ENCODE measurements at regions not wholly inside any gene's neighbourhood (a gene's known extent, or its start where the extent isn't known, plus 50 kb on each side); places are given as distances from the start of the nearest gene placed in this dataset.

DNA sequence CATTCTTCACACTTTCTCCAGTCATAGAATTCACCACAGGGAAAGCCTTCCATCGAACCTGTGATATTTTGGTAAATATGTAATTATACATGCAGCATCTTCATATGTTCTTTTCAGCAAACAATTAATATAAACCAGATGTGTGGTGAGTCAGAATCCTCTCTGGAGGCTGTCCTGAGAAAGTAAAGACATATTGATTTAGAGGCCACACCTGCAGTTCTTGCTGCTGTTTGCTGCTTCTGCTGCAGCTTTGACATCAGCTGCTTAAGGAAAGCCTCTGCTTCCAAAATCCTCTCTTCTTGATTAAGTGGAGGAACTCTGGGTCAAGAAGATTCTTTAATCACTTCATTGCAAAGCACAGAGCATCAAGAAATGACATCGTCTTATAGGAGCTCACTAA is 568.8 kb upstream of the ZEB2 start:
- no peak for TF ChIP-seq CTCF (IDR thresholded peaks at IDR 0.05)
- H3K27ac ChIP-seq = no peak overlapping the region
- no peak overlapping the region for H3K4me2 ChIP-seq (ENCODE audit: low read length)
- no peaks in the 10 kb centered on the region for H3K9me3 ChIP-seq (ENCODE audit: control insufficient read depth, low read length)
- no peaks in the 10 kb centered on the region for H3K36me3 ChIP-seq (ENCODE audit: control insufficient read depth, insufficient read depth, low read length)
- no peak overlapping the region for H3K9ac ChIP-seq
- no peaks in the 10 kb centered on the region for H3K4me1 ChIP-seq
- H3K79me2 ChIP-seq = no peaks in the 10 kb centered on the region
- no peaks in the 10 kb centered on the region for H3K27me3 ChIP-seq (ENCODE audit: control insufficient read depth, insufficient read depth, low read length)
- no peak overlapping the region for H2AFZ ChIP-seq
- H3K4me3 ChIP-seq (ENCODE audit: low read depth, low read length) = no peak overlapping the region

DNA sequence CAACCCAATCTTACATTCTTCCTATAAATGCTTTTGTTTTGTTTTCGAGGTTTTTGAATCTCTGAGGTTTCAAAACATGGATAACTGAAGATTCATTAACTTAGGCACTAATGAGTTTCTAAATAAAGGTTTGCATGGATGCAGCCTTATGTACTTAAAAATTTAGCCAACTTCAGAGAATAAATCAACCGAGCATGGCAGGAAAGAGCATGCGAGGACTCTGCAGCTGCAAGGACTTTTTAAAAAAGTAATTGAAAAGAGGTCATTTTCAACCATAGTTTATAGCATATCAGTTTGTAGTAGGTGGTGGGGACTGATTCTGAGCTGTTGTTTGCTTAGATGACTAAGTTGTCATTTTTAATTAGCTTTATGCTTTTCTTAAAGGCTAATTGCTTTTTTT is 567.0 kb upstream of the ZEB2 start:
- Histone ChIP-seq H3K9me3 (ENCODE audit: control insufficient read depth, low read length) (no peaks in the 10 kb centered on the region), H2AFZ (no peak overlapping the region), H3K79me2 (no peaks in the 10 kb centered on the region), H3K36me3 (ENCODE audit: control insufficient read depth, insufficient read depth, low read length) (no peaks in the 10 kb centered on the region), H3K9ac (no peak overlapping the region), H3K27ac (no peak overlapping the region), H3K4me3 (ENCODE audit: low read depth, low read length) (no peak overlapping the region), H3K4me2 (ENCODE audit: low read length) (no peak overlapping the region), H3K27me3 (ENCODE audit: control insufficient read depth, insufficient read depth, low read length) (no peaks in the 10 kb centered on the region), H3K4me1 (no peaks in the 10 kb centered on the region)
- no peak for TF ChIP-seq CTCF (IDR thresholded peaks at IDR 0.05)

- no peak for TF ChIP-seq CTCF (IDR thresholded peaks at IDR 0.05)
- Histone ChIP-seq H3K79me2 (no peaks in the 10 kb centered on the region), H3K4me3 (ENCODE audit: low read depth, low read length) (no peak overlapping the region), H3K36me3 (ENCODE audit: control insufficient read depth, insufficient read depth, low read length) (no peaks in the 10 kb centered on the region), H3K4me1 (no peaks in the 10 kb centered on the region), H3K27me3 (ENCODE audit: control insufficient read depth, insufficient read depth, low read length) (no peaks in the 10 kb centered on the region), H3K27ac (no peak overlapping the region), H3K9ac (no peak overlapping the region), H3K4me2 (ENCODE audit: low read length) (no peak overlapping the region), H3K9me3 (ENCODE audit: control insufficient read depth, low read length) (no peaks in the 10 kb centered on the region), H2AFZ (no peak overlapping the region)
Measured at GRCh38 chr2:145085612-145086011, 565.7 kb upstream of the ZEB2 start.

DNA sequence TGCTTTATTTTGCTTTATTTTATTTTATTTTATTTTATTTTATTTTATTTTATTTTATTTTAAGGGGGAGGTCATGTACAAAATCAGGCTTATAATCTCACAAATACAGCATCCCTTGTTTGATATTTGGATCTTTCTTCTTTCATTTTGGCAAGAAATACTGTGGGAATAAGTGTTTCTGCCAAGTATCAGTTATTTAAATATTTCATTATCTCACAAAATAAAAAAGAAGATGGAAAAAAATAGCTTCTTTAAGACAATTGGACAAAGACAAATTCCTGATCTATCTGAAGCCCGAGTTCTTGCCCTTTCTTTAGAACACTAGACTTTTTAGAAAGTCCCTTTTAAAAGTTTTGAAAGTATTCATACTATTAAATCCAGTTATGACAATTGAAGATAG is 560.5 kb upstream of the ZEB2 start:
- TF ChIP-seq CTCF (IDR thresholded peaks at IDR 0.05) = no peak
- Histone ChIP-seq H2AFZ (no peak overlapping the region), H3K79me2 (no peaks in the 10 kb centered on the region), H3K9me3 (ENCODE audit: control insufficient read depth, low read length) (no peaks in the 10 kb centered on the region), H3K9ac (no peak overlapping the region), H3K4me1 (no peaks in the 10 kb centered on the region), H3K27ac (no peak overlapping the region), H3K27me3 (ENCODE audit: control insufficient read depth, insufficient read depth, low read length) (no peaks in the 10 kb centered on the region), H3K4me2 (ENCODE audit: low read length) (no peak overlapping the region), H3K36me3 (ENCODE audit: control insufficient read depth, insufficient read depth, low read length) (no peaks in the 10 kb centered on the region), H3K4me3 (ENCODE audit: low read depth, low read length) (no peak overlapping the region)

GRCh38 chr2:145079641-145080040 is 559.7 kb upstream of the ZEB2 start:
- Histone ChIP-seq H3K79me2 (no peaks in the 10 kb centered on the region), H3K4me2 (ENCODE audit: low read length) (no peak overlapping the region), H3K27me3 (ENCODE audit: control insufficient read depth, insufficient read depth, low read length) (no peaks in the 10 kb centered on the region), H2AFZ (no peak overlapping the region), H3K4me1 (no peaks in the 10 kb centered on the region), H3K9me3 (ENCODE audit: control insufficient read depth, low read length) (no peaks in the 10 kb centered on the region), H3K36me3 (ENCODE audit: control insufficient read depth, insufficient read depth, low read length) (no peaks in the 10 kb centered on the region), H3K27ac (no peak overlapping the region), H3K9ac (no peak overlapping the region), H3K4me3 (ENCODE audit: low read depth, low read length) (no peak overlapping the region)
- TF ChIP-seq CTCF (IDR thresholded peaks at IDR 0.05) = no peak

Measured in parathyroid adenoma (tissue), 2 donors.